HG03280 (cell line): ENCODE measurements at regions not wholly inside any gene's neighbourhood (a gene's known extent, or its start where the extent isn't known, plus 50 kb on each side); places are given as distances from the start of the nearest gene placed in this dataset.

Source experiments
- ATAC-seq: cut with Tn5 transposase; IDR thresholded peaks from one replicate; pipeline ENCODE4 v1.9.1; 2021; ENCODE audit warnings: mild to moderate bottlenecking, moderate library complexity; ENCODE audit not compliant: unreplicated experiment

- ATAC-seq: no peak
These were observed 352.2 kb upstream of the AMELY start for GRCh38 chrY:7263773-7264172.

- ATAC-seq: no peak
These were observed 351.0 kb upstream of the AMELY start for GRCh38 chrY:7262531-7262930.

GRCh38 chrY:7261254-7261653, 349.7 kb upstream of the AMELY start:
- no peak for ATAC-seq

GRCh38 chrY:7240101-7240500, 328.5 kb upstream of the AMELY start:
- no peak for ATAC-seq

- ATAC-seq: no peak
These were observed 300.4 kb upstream of the AMELY start for GRCh38 chrY:7211971-7212370.

GRCh38 chrY:7204456-7204855, 292.9 kb upstream of the AMELY start:
- no peak for ATAC-seq

GRCh38 chrY:7182591-7182990, 271.0 kb upstream of the AMELY start:
- ATAC-seq: no peak

- no peak for ATAC-seq
These were observed 266.1 kb upstream of the AMELY start for GRCh38 chrY:7177631-7178030.

GRCh38 chrY:7169475-7169874, 257.9 kb upstream of the AMELY start:
- no peak for ATAC-seq

GRCh38 chrY:7141477-7141876, 229.9 kb upstream of the AMELY start:
- no peak for ATAC-seq
